ENCODE measurements at regions not wholly inside any gene's neighbourhood (a gene's known extent, or its start where the extent isn't known, plus 50 kb on each side); places are given as distances from the start of the nearest gene placed in this dataset.

DNA sequence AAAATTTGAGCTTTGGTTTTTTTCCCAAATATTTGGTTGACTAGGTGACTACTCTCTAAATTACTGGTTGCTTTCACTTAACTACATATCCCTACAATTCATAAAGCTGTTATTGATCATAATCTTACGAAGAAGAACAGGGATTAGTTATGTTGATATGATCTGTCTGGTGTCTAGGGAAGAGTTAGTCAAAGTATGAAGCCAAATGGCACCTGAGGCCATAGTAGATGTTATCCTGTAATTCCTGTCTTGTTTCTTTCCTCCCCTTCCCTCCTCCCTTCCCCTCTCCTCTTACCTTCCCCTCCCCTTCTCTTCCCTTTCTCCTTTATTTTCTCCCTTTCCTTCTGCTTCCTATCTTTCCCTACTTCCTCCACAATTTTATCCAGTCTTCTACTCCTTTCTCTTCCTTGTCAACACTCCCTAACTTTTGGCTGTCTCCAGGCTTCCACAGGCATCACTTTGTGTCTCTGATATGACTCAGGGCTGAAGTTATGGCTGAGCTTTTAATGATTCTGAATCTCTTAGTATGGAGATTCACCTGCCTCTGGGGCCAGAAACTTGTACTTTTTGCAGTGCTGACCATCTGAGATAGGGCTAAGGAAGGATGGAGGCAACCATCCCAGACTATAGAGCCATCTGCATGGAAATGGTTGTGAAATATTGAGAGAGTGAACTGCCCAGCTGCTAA is 149.9 kb upstream of the TCF4 start:
- TF ChIP-seq, protein P1, sequence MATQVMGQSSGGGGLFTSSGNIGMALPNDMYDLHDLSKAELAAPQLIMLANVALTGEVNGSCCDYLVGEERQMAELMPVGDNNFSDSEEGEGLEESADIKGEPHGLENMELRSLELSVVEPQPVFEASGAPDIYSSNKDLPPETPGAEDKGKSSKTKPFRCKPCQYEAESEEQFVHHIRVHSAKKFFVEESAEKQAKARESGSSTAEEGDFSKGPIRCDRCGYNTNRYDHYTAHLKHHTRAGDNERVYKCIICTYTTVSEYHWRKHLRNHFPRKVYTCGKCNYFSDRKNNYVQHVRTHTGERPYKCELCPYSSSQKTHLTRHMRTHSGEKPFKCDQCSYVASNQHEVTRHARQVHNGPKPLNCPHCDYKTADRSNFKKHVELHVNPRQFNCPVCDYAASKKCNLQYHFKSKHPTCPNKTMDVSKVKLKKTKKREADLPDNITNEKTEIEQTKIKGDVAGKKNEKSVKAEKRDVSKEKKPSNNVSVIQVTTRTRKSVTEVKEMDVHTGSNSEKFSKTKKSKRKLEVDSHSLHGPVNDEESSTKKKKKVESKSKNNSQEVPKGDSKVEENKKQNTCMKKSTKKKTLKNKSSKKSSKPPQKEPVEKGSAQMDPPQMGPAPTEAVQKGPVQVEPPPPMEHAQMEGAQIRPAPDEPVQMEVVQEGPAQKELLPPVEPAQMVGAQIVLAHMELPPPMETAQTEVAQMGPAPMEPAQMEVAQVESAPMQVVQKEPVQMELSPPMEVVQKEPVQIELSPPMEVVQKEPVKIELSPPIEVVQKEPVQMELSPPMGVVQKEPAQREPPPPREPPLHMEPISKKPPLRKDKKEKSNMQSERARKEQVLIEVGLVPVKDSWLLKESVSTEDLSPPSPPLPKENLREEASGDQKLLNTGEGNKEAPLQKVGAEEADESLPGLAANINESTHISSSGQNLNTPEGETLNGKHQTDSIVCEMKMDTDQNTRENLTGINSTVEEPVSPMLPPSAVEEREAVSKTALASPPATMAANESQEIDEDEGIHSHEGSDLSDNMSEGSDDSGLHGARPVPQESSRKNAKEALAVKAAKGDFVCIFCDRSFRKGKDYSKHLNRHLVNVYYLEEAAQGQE (IDR thresholded peaks at IDR 0.05; ENCODE audit: insufficient read depth in 1 of 2, low read depth in 2 of 2, low read length in 2 of 2), result no peak
- no peak for TF ChIP-seq POLR2AphosphoS5 (IDR thresholded peaks at IDR 0.05; ENCODE audit: low read depth, low read length)
- no peak for TF ChIP-seq TAF1 (IDR thresholded peaks at IDR 0.05; ENCODE audit: borderline replicate concordance, insufficient read depth, low read length)
- no peak for TF ChIP-seq SIN3A (IDR thresholded peaks at IDR 0.05; ENCODE audit: borderline replicate concordance, insufficient read depth, low read length)
- no peak for TF ChIP-seq FOXP2 (optimal IDR thresholded peaks at IDR 0.05; ENCODE audit: borderline replicate concordance, extremely low read depth, extremely low read length, insufficient read depth)

DNA sequence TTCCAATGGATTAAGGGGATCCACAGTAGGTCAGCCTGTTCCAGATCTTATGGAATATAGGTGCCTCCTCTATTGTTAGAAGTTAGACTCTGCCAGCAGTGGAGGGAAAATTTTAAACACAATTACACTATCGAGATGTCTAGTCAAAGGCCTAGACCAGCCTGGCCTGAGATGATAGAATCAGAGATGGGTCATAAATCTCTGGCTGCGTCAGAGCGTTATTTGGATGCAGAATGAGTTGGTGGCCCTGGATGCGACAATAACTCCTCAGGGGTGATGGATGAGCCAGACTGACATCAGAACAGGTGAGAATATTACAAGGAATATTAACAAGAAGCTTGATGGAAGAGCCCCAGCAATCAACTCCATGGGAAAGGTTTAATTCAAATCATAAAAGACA is 149.3 kb upstream of the TCF4 start:
- TF ChIP-seq, protein P1 (IDR thresholded peaks at IDR 0.05; ENCODE audit: insufficient read depth in 1 of 2, low read depth in 2 of 2, low read length in 2 of 2), result no peak
- no peak for TF ChIP-seq POLR2AphosphoS5 (IDR thresholded peaks at IDR 0.05; ENCODE audit: low read depth, low read length)
- no peak for TF ChIP-seq SIN3A (IDR thresholded peaks at IDR 0.05; ENCODE audit: borderline replicate concordance, insufficient read depth, low read length)
- TF ChIP-seq TAF1 (IDR thresholded peaks at IDR 0.05; ENCODE audit: borderline replicate concordance, insufficient read depth, low read length), result no peak
- TF ChIP-seq FOXP2 (optimal IDR thresholded peaks at IDR 0.05; ENCODE audit: borderline replicate concordance, extremely low read depth, extremely low read length, insufficient read depth), result no peak

DNA sequence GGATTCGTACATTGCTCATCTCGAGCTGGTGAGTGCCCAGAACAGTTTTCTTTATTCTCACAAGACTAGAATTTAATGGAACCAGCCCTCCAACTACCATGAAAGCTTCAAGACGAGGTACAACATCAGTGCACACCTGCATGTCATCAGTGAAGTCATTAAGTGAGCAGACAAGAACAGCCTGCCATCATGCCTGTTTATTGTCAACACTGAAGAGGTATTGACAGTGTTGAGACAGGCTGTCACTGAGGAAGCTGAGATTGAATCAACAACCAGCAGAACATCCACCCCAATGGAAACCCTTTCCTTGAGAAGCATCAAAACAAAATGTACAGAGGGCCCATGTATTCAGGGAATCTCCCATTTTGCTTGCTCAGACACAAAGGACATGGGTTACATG is 148.0 kb upstream of the TCF4 start:
- TF ChIP-seq TAF1 (IDR thresholded peaks at IDR 0.05; ENCODE audit: borderline replicate concordance, insufficient read depth, low read length), result no peak
- no peak for TF ChIP-seq POLR2AphosphoS5 (IDR thresholded peaks at IDR 0.05; ENCODE audit: low read depth, low read length)
- TF ChIP-seq FOXP2 (optimal IDR thresholded peaks at IDR 0.05; ENCODE audit: borderline replicate concordance, extremely low read depth, extremely low read length, insufficient read depth), result no peak
- TF ChIP-seq SIN3A (IDR thresholded peaks at IDR 0.05; ENCODE audit: borderline replicate concordance, insufficient read depth, low read length), result no peak
- TF ChIP-seq, protein P1 (IDR thresholded peaks at IDR 0.05; ENCODE audit: insufficient read depth in 1 of 2, low read depth in 2 of 2, low read length in 2 of 2), result no peak

DNA sequence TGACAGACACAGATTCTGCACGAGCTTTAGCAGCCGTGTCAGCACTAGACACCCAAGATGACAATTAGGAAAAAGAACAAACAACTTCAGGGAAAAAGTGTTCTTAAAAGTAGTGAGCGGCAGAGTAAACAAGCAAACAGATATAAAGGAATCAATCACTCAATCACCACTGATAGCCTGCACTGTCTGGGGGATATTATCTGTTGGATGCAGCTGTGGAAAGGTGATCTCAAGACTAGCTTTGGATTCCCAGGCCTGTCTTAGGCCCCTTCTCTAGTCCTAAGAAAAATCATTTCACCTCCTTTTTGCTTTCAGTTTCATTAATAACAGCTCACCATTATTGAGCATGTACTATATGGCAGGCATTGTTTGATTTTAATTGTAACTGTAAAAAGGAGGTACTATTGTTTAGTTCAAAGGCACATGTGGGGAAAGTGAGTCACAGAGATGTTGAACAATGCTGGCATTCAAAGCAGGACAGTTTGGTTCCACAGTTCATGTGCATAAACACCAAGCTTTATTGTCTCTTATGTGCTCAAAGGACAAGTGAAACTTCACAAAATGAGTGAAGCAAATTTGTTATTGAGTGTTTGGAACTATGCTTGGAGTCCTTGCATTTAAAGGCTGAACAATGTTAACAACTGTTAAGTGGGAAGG is 147.3 kb upstream of the TCF4 start:
- TF ChIP-seq, protein P1 (IDR thresholded peaks at IDR 0.05; ENCODE audit: insufficient read depth in 1 of 2, low read depth in 2 of 2, low read length in 2 of 2), result no peak
- TF ChIP-seq POLR2AphosphoS5 (IDR thresholded peaks at IDR 0.05; ENCODE audit: low read depth, low read length), result no peak
- TF ChIP-seq SIN3A (IDR thresholded peaks at IDR 0.05; ENCODE audit: borderline replicate concordance, insufficient read depth, low read length), result no peak
- no peak for TF ChIP-seq FOXP2 (optimal IDR thresholded peaks at IDR 0.05; ENCODE audit: borderline replicate concordance, extremely low read depth, extremely low read length, insufficient read depth)
- TF ChIP-seq TAF1 (IDR thresholded peaks at IDR 0.05; ENCODE audit: borderline replicate concordance, insufficient read depth, low read length), result no peak

Data from PFSK-1 (cell line).